Hepatocyte (in vitro differentiated cells): ENCODE measurements at regions not wholly inside any gene's neighbourhood (a gene's known extent, or its start where the extent isn't known, plus 50 kb on each side); places are given as distances from the start of the nearest gene placed in this dataset.
A peak's percentile ranks its signal among the peaks of the same experiment; 100 is the strongest.

ENCODE experiments used
- DNase-seq: peaks from one replicate; pipeline ENCODE4 v3.0.0-alpha.2; 2016; ENCODE audit warnings: low spot score
- H2AFZ ChIP-seq: fragments of 200-600 bp; sonication (generic); 2 replicates; pipeline ENCODE4 v1.6.0; 2016; ENCODE audit warnings: antibody characterized with exemption, mild to moderate bottlenecking
- H3K27ac ChIP-seq: fragments of 200-600 bp; sonication (generic); 2 replicates; pipeline ENCODE4 v1.5.1; 2016; ENCODE audit warnings: mild to moderate bottlenecking
- H3K27me3 ChIP-seq: fragments of 200-600 bp; sonication (generic); 2 replicates; pipeline ENCODE4 v1.6.1; 2016
- H3K36me3 ChIP-seq: fragments of 200-600 bp; sonication (generic); replicated peaks from 2 replicates; pipeline ENCODE4 v1.5.1; 2016; ENCODE audit warnings: low read depth; ENCODE audit not compliant: insufficient read depth
- H3K4me1 ChIP-seq: fragments of 200-600 bp; sonication (generic); 2 replicates; pipeline ENCODE4 v1.5.1; 2016; ENCODE audit warnings: mild to moderate bottlenecking, moderate library complexity; ENCODE audit not compliant: insufficient read depth
- H3K4me2 ChIP-seq: fragments of 200-600 bp; sonication (generic); 2 replicates; pipeline ENCODE4 v1.6.0; 2016
- H3K4me3 ChIP-seq: fragments of 200-600 bp; sonication (generic); 2 replicates; pipeline ENCODE4 v1.5.1; 2016; ENCODE audit warnings: mild to moderate bottlenecking
- H3K79me2 ChIP-seq: fragments of 200-600 bp; sonication (generic); 2 replicates; pipeline ENCODE4 v1.6.0; 2017; ENCODE audit warnings: mild to moderate bottlenecking
- H3K9me2 ChIP-seq: fragments of 200-600 bp; sonication (generic); replicated peaks from 2 replicates; pipeline ENCODE4 v1.6.0; 2017; ENCODE audit warnings: mild to moderate bottlenecking; ENCODE audit not compliant: insufficient read depth
- H3K9me3 ChIP-seq: fragments of 200-600 bp; sonication (generic); 2 replicates; pipeline ENCODE4 v1.5.1; 2016; ENCODE audit warnings: low read depth, mild to moderate bottlenecking
- H4K20me1 ChIP-seq: fragments of 200-600 bp; sonication (generic); 2 replicates; pipeline ENCODE4 v1.6.0; 2016; ENCODE audit warnings: mild to moderate bottlenecking; ENCODE audit not compliant: insufficient read depth, poor library complexity, severe bottlenecking
- EZH2 ChIP-seq: fragments of 200-600 bp; sonication (generic); IDR thresholded peaks from 2 replicates; pipeline ENCODE4 v1.6.1; 2016; ENCODE audit warnings: antibody characterized with exemption, mild to moderate bottlenecking, borderline replicate concordance
- EZH2phosphoT487 ChIP-seq: fragments of 200-600 bp; sonication (generic); IDR thresholded peaks from one replicate; pipeline ENCODE4 v1.6.1; 2018; ENCODE audit warnings: antibody characterized with exemption, mild to moderate bottlenecking, low read depth, moderate library complexity; ENCODE audit not compliant: unreplicated experiment, severe bottlenecking
- WGBS: methylation state at CpG from one replicate; pipeline ENCODE4 v1.1.6; 2016; ENCODE audit warnings: low lambda C conversion rate; ENCODE audit errors: missing lambda C conversion rate; 5-methylcytosine and 5-hydroxymethylcytosine counted together
- TF ChIP-seq, protein P1 (sequence below): fragments of 200-600 bp; sonication (generic); IDR thresholded peaks from 2 replicates; pipeline ENCODE4 v1.5.1; 2016; ENCODE audit warnings: antibody characterized with exemption, mild to moderate bottlenecking; ENCODE audit not compliant: poor library complexity

DNA sequence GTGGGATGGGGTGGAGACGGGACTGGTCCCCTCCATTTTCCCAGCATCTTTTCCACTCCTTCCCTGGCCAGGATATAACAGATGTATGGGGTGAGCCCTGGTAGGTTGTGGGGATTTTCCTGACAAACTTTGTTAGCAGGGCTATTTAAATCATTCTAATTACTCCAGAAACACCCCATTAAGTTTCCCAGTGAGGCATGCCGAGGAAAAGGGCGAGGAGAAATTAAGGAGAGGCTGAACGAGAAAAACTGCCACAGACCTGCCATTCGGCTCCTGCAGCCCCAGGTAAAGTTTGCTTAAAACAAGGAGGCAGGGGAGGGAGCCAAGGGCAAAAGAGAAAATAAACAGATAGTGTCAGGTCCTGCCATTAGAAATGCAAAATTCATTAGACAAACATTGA is 428.2 kb downstream of the BUD13 start:
- no peak for DNase-seq
- H2AFZ ChIP-seq: no peak overlapping the region
- H3K4me2 ChIP-seq: no peak overlapping the region
- no peaks in the 10 kb centered on the region for H4K20me1 ChIP-seq
- no peaks in the 10 kb centered on the region for H3K36me3 ChIP-seq
- H3K9me3 ChIP-seq: no peaks in the 10 kb centered on the region
- no peak overlapping the region for H3K27ac ChIP-seq
- TF ChIP-seq EZH2phosphoT487 (no peak), EZH2 (no peak)
- TF ChIP-seq, protein P1, sequence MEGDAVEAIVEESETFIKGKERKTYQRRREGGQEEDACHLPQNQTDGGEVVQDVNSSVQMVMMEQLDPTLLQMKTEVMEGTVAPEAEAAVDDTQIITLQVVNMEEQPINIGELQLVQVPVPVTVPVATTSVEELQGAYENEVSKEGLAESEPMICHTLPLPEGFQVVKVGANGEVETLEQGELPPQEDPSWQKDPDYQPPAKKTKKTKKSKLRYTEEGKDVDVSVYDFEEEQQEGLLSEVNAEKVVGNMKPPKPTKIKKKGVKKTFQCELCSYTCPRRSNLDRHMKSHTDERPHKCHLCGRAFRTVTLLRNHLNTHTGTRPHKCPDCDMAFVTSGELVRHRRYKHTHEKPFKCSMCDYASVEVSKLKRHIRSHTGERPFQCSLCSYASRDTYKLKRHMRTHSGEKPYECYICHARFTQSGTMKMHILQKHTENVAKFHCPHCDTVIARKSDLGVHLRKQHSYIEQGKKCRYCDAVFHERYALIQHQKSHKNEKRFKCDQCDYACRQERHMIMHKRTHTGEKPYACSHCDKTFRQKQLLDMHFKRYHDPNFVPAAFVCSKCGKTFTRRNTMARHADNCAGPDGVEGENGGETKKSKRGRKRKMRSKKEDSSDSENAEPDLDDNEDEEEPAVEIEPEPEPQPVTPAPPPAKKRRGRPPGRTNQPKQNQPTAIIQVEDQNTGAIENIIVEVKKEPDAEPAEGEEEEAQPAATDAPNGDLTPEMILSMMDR: no peak
- no peak overlapping the region for H3K4me3 ChIP-seq
- H3K79me2 ChIP-seq: no peaks in the 10 kb centered on the region
- H3K4me1 ChIP-seq: peaks cover 3% of the 10 kb centered on the region
- WGBS: 67% methylated on average over 5 of the region's 5 CpGs
- no peaks in the 10 kb centered on the region for H3K9me2 ChIP-seq
- H3K27me3 ChIP-seq: no peaks in the 10 kb centered on the region

DNA sequence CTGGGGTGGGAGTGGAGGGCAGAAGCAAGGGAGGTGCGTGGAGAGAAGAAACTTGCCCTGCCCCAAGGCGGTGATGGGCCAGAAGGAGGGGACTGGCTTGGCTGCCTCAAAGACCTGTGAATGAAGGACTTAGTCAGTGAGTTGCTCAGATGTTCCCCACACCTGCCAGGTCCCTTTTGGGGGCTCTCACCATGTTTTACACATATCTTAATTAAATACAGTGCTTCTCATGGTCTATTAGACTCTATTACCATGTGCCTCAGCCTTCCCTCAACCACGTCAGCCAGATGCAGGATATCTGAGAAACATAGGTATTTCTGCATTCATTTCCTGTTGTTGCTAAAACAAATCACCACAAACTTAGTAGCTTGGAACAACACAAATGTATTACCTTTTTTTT is 429.5 kb downstream of the BUD13 start:
- Histone ChIP-seq H3K9me2 (no peaks in the 10 kb centered on the region), H3K4me3 (no peak overlapping the region), H3K27me3 (no peaks in the 10 kb centered on the region), H3K27ac (peak overlapping the region; percentile 76), H3K36me3 (no peaks in the 10 kb centered on the region), H2AFZ (no peak overlapping the region), H3K79me2 (no peaks in the 10 kb centered on the region), H3K9me3 (no peaks in the 10 kb centered on the region), H4K20me1 (no peaks in the 10 kb centered on the region), H3K4me2 (no peak overlapping the region), H3K4me1 (peaks cover 3% of the 10 kb centered on the region)
- no peak for DNase-seq
- TF ChIP-seq, protein P1: no peak
- TF ChIP-seq EZH2phosphoT487: no peak
- TF ChIP-seq EZH2: no peak
- 49% methylated on average over 3 of the region's 3 CpGs for WGBS

DNA sequence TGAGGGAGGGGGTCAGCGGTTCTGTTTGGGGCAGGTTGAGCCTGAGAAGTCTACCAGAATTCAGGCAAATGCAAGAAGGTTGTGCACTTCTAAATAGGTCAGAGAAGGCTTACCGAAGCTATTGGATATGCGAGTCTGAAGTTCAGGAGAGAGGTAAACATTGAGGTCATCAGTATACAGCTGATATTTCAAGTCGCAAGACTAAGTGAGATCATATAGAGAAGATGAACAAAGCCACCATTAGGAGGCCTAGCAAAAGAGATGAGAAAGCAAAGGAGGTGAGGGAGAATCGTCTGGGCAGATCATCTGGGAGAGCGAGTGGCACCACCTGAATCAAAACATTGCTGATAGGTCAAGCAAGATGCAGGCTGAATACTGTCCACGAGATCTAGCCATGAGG is 430.6 kb downstream of the BUD13 start:
- peak overlapping the region; percentile 76 for H3K27ac ChIP-seq
- no peaks in the 10 kb centered on the region for H4K20me1 ChIP-seq
- no peaks in the 10 kb centered on the region for H3K27me3 ChIP-seq
- WGBS: 79% methylated on average over 7 of the region's 7 CpGs
- peaks cover 3% of the 10 kb centered on the region for H3K4me1 ChIP-seq
- no peaks in the 10 kb centered on the region for H3K79me2 ChIP-seq
- H3K4me2 ChIP-seq: no peak overlapping the region
- H2AFZ ChIP-seq: no peak overlapping the region
- H3K4me3 ChIP-seq: no peak overlapping the region
- H3K36me3 ChIP-seq: no peaks in the 10 kb centered on the region
- TF ChIP-seq, protein P1: no peak
- TF ChIP-seq EZH2: no peak
- TF ChIP-seq EZH2phosphoT487: no peak
- H3K9me3 ChIP-seq: no peaks in the 10 kb centered on the region
- no peaks in the 10 kb centered on the region for H3K9me2 ChIP-seq
- DNase-seq: no peak
